ENCODE measurements at regions not wholly inside any gene's neighbourhood (a gene's known extent, or its start where the extent isn't known, plus 50 kb on each side); places are given as distances from the start of the nearest gene placed in this dataset.

DNA sequence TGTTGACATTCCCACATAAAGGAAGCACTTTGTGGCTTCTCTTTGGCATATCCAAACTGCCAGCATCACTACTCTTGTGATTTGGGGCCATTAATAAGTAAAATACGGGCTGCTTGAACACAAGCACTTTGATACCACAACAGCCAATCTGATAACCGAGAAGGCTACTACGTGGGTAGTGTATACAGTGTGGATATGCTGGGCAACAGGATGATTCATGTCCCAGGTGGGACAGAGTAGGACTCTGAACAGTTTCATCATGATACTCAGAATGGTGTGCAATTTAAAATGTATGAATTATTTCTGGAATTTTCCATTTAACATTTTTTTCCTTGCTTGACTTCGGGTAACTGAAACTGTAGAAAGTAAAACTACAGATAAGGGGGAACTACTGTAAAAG is 225.0 kb upstream of the DDHD1 start:
- no peak for DNase-seq (ENCODE audit: low spot score)
- Histone ChIP-seq H3K4me1 (replicated peaks) (no peaks in the 10 kb centered on the region), H3K27ac (no peak overlapping the region), H3K27me3 (replicated peaks; ENCODE audit: insufficient read depth) (no peaks in the 10 kb centered on the region), H3K9me3 (no peaks in the 10 kb centered on the region), H3K4me3 (no peak overlapping the region), H3K36me3 (no peaks in the 10 kb centered on the region)
- TF ChIP-seq POLR2AphosphoS5 (IDR thresholded peaks at IDR 0.05) (no peak), POLR2A (IDR thresholded peaks at IDR 0.05) (no peak), CTCF (IDR thresholded peaks at IDR 0.05) (no peak)
- intact Hi-C loops (cut with DNase I): no loop called here
- WGBS: 83% methylated on average over 4 of the region's 4 CpGs

- TF ChIP-seq POLR2A (IDR thresholded peaks at IDR 0.05) (no peak), POLR2AphosphoS5 (IDR thresholded peaks at IDR 0.05) (no peak), CTCF (IDR thresholded peaks at IDR 0.05) (no peak)
- Histone ChIP-seq H3K27ac (no peak overlapping the region), H3K4me3 (no peak overlapping the region), H3K36me3 (no peaks in the 10 kb centered on the region), H3K27me3 (replicated peaks; ENCODE audit: insufficient read depth) (no peaks in the 10 kb centered on the region), H3K9me3 (no peaks in the 10 kb centered on the region), H3K4me1 (replicated peaks) (no peaks in the 10 kb centered on the region)
- intact Hi-C loops (cut with DNase I): no loop called here
- 34% methylated on average over 2 of the region's 2 CpGs for WGBS
- no peak for DNase-seq (ENCODE audit: low spot score)
These were observed 222.9 kb upstream of the DDHD1 start for GRCh38 chr14:53376064-53376463.

DNA sequence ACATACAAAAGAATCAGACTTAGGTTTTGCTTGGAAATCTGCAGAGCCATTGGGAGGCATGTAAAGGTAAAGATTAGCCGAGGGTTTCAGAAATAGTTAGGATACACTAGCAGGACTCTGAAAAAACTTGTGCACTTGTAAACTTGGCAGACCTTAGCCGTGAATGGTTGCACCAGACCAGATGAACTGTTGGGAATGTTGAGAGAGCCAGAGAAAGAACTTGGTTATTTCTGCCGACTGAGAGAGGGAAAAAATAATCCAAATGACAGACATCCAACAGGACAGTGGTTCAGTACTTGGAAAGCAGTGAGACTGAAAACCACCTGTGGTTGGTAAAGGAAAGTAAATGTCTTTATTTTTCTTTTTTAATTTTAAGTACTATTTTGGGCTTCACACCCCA is 222.5 kb upstream of the DDHD1 start:
- Histone ChIP-seq H3K4me1 (replicated peaks) (no peaks in the 10 kb centered on the region), H3K4me3 (no peak overlapping the region), H3K27me3 (replicated peaks; ENCODE audit: insufficient read depth) (no peaks in the 10 kb centered on the region), H3K36me3 (no peaks in the 10 kb centered on the region), H3K9me3 (no peaks in the 10 kb centered on the region), H3K27ac (no peak overlapping the region)
- DNase-seq (ENCODE audit: low spot score): no peak
- intact Hi-C loops (cut with DNase I): no loop called here
- WGBS: 52% methylated on average over 3 of the region's 3 CpGs
- TF ChIP-seq CTCF (IDR thresholded peaks at IDR 0.05) (no peak), POLR2AphosphoS5 (IDR thresholded peaks at IDR 0.05) (no peak), POLR2A (IDR thresholded peaks at IDR 0.05) (no peak)

- H3K4me3 ChIP-seq: no peak overlapping the region
- H3K4me1 ChIP-seq (replicated peaks): no peaks in the 10 kb centered on the region
- no peaks in the 10 kb centered on the region for H3K36me3 ChIP-seq
- TF ChIP-seq CTCF (IDR thresholded peaks at IDR 0.05) (no peak), POLR2AphosphoS5 (IDR thresholded peaks at IDR 0.05) (no peak), POLR2A (IDR thresholded peaks at IDR 0.05) (no peak)
- intact Hi-C loops (cut with DNase I): no loop called here
- H3K27ac ChIP-seq: no peak overlapping the region
- no peaks in the 10 kb centered on the region for H3K27me3 ChIP-seq (replicated peaks; ENCODE audit: insufficient read depth)
- H3K9me3 ChIP-seq: no peaks in the 10 kb centered on the region
- no peak for DNase-seq (ENCODE audit: low spot score)
These were observed 215.6 kb upstream of the DDHD1 start for GRCh38 chr14:53368711-53369201.

DNA sequence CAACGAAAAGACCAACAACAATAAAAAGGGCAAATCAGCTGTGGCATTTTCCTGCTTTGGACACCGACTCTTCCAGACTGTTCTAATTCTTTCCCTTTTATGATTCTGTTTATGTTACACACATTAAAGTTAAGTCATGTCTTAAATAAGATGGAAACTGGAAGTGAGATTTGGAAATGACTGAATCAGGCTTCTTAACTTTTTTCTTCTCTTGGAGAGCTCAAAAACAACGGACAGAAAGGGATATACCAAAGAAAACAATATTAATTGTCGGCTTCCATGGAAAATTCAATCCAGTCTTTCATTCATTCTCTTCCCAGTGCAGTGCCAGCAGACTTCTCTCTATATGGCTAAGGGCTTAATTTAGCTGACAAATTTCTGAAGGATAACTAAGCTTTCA is 214.9 kb upstream of the DDHD1 start:
- WGBS: 30% methylated on average over 4 of the region's 4 CpGs
- Histone ChIP-seq H3K4me3 (no peak overlapping the region), H3K4me1 (replicated peaks) (no peaks in the 10 kb centered on the region), H3K36me3 (no peaks in the 10 kb centered on the region), H3K27me3 (replicated peaks; ENCODE audit: insufficient read depth) (no peaks in the 10 kb centered on the region), H3K27ac (no peak overlapping the region), H3K9me3 (no peaks in the 10 kb centered on the region)
- no peak for TF ChIP-seq CTCF (IDR thresholded peaks at IDR 0.05)
- no peak for TF ChIP-seq POLR2AphosphoS5 (IDR thresholded peaks at IDR 0.05)
- TF ChIP-seq POLR2A (IDR thresholded peaks at IDR 0.05): no peak
- no peak for DNase-seq (ENCODE audit: low spot score)
- intact Hi-C loops (cut with DNase I): no loop called here
